ENCODE measurements at regions not wholly inside any gene's neighbourhood (a gene's known extent, or its start where the extent isn't known, plus 50 kb on each side); places are given as distances from the start of the nearest gene placed in this dataset.

GRCh38 chr11:36996795-36997194 is 398.8 kb upstream of the RAG2 start:
- Histone ChIP-seq H3K4me1 (ENCODE audit: control insufficient read depth, insufficient read depth, low read length) (no peaks in the 10 kb centered on the region), H3K27me3 (ENCODE audit: control insufficient read depth, insufficient read depth, low read length, poor library complexity, severe bottlenecking) (no peaks in the 10 kb centered on the region), H3K4me3 (ENCODE audit: low read length) (no peak overlapping the region), H3K27ac (ENCODE audit: low read depth, low read length) (no peak overlapping the region), H3K9ac (ENCODE audit: extremely low read depth, low read length, poor library complexity, severe bottlenecking) (no peak overlapping the region), H3K9me3 (ENCODE audit: control insufficient read depth, low read length) (no peaks in the 10 kb centered on the region), H3K36me3 (ENCODE audit: control insufficient read depth, insufficient read depth, low read length) (no peaks in the 10 kb centered on the region)
- no peaks in the 10 kb centered on the region for H3K9me3 Mint-ChIP-seq
- WGBS, 2 experiments (ENCODE audit: insufficient coverage in 1 of 2, insufficient read length in 1 of 2): 86 to 97% methylated on average over 3 of the region's 3 CpGs
- H3K27me3 Mint-ChIP-seq (ENCODE audit: insufficient read depth): peaks cover 4% of the 10 kb centered on the region
- H3K27ac Mint-ChIP-seq: no peak overlapping the region
- no peaks in the 10 kb centered on the region for H3K36me3 Mint-ChIP-seq (ENCODE audit: low read depth)
- H3K4me3 Mint-ChIP-seq: no peak overlapping the region
- H3K4me1 Mint-ChIP-seq: no peaks in the 10 kb centered on the region
- TF ChIP-seq CTCF (conservative IDR thresholded peaks at IDR 0.05): no peak
- DNase-seq: no peak

GRCh38 chr11:36994208-36994607 is 396.2 kb upstream of the RAG2 start:
- H3K9me3 Mint-ChIP-seq: no peaks in the 10 kb centered on the region

GRCh38 chr11:36988556-36988955 is 390.5 kb upstream of the RAG2 start:
- 100% methylated on average over 1 of the region's 1 CpG for WGBS, 2 experiments (ENCODE audit: insufficient coverage in 1 of 2, insufficient read length in 1 of 2)
- Mint-ChIP-seq H3K27me3 (ENCODE audit: insufficient read depth) (peaks cover 16% of the 10 kb centered on the region), H3K9me3 (peaks cover 9% of the 10 kb centered on the region), H3K4me3 (no peak overlapping the region), H3K4me1 (peaks cover 7% of the 10 kb centered on the region), H3K36me3 (ENCODE audit: low read depth) (no peaks in the 10 kb centered on the region), H3K27ac (no peak overlapping the region)
- Histone ChIP-seq H3K4me1 (ENCODE audit: control insufficient read depth, insufficient read depth, low read length) (no peaks in the 10 kb centered on the region), H3K27me3 (ENCODE audit: control insufficient read depth, insufficient read depth, low read length, poor library complexity, severe bottlenecking) (peaks cover 19% of the 10 kb centered on the region), H3K9ac (ENCODE audit: extremely low read depth, low read length, poor library complexity, severe bottlenecking) (no peak overlapping the region), H3K9me3 (ENCODE audit: control insufficient read depth, low read length) (no peaks in the 10 kb centered on the region), H3K4me3 (ENCODE audit: low read length) (no peak overlapping the region), H3K36me3 (ENCODE audit: control insufficient read depth, insufficient read depth, low read length) (no peaks in the 10 kb centered on the region), H3K27ac (ENCODE audit: low read depth, low read length) (no peak overlapping the region)
- TF ChIP-seq CTCF (conservative IDR thresholded peaks at IDR 0.05): no peak
- no peak for DNase-seq

More at GRCh38 chr11:36994208-36994607, 396.2 kb upstream of the RAG2 start:
- no peak for DNase-seq
- TF ChIP-seq CTCF (conservative IDR thresholded peaks at IDR 0.05): no peak
- Histone ChIP-seq H3K36me3 (ENCODE audit: control insufficient read depth, insufficient read depth, low read length) (no peaks in the 10 kb centered on the region), H3K27ac (ENCODE audit: low read depth, low read length) (no peak overlapping the region), H3K9ac (ENCODE audit: extremely low read depth, low read length, poor library complexity, severe bottlenecking) (no peak overlapping the region), H3K4me1 (ENCODE audit: control insufficient read depth, insufficient read depth, low read length) (no peaks in the 10 kb centered on the region), H3K27me3 (ENCODE audit: control insufficient read depth, insufficient read depth, low read length, poor library complexity, severe bottlenecking) (peaks cover 10% of the 10 kb centered on the region), H3K4me3 (ENCODE audit: low read length) (no peak overlapping the region), H3K9me3 (ENCODE audit: control insufficient read depth, low read length) (no peaks in the 10 kb centered on the region)
- Mint-ChIP-seq H3K4me3 (no peak overlapping the region), H3K27me3 (ENCODE audit: insufficient read depth) (peaks cover 11% of the 10 kb centered on the region), H3K36me3 (ENCODE audit: low read depth) (no peaks in the 10 kb centered on the region), H3K4me1 (no peaks in the 10 kb centered on the region), H3K27ac (no peak overlapping the region)
- 50 to 83% methylated on average over 1 to 6 of the region's 6 CpGs for WGBS, 2 experiments (ENCODE audit: insufficient coverage in 1 of 2, insufficient read length in 1 of 2)
